Right forelimb (tissue), 1 donor: ENCODE measurements at regions not wholly inside any gene's neighbourhood (a gene's known extent, or its start where the extent isn't known, plus 50 kb on each side); places are given as distances from the start of the nearest gene placed in this dataset.

ENCODE experiments used
- DNase-seq: peaks from one replicate; pipeline ENCODE4 v3.0.0-alpha.2; 2018

- no peak for DNase-seq
These were observed 465.3 kb downstream of the RWDD3 start for GRCh38 chr1:95699149-95699953.

DNA sequence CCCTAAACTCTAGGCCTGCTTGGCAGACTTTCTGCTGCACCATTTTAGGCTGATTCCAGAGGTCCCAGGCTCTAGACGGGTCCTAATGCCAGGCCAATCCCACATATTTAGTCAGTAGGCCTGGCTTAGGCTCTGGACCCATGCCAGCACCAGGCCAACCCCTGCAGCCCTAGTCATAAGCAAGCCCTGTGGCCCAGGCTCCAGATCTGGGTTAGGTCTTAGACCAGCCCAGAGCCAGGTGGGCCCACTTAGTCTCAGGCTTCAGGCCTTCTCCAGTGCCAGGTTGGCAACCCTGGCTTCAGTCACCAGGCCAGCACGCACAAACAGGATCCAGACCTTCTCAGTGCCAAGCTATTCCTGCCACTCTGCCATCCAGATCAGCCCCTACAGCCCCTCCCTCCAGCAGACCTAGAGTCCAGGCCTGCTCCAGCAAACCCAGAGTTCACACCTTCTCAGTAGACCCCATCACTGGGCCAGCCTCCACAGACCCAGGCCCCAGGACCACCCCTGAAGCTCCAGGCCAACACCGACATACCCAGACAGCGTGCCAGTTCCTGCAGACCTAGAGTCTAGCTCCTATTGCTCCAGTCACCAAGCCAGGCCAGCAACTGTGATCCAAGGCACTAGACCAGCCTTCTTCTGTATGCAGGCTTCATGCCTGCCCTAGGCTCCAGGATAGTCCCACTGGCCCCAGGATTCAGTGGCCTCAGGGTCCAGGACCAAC, 467.6 kb downstream of the RWDD3 start:
- DNase-seq, result no peak

DNA sequence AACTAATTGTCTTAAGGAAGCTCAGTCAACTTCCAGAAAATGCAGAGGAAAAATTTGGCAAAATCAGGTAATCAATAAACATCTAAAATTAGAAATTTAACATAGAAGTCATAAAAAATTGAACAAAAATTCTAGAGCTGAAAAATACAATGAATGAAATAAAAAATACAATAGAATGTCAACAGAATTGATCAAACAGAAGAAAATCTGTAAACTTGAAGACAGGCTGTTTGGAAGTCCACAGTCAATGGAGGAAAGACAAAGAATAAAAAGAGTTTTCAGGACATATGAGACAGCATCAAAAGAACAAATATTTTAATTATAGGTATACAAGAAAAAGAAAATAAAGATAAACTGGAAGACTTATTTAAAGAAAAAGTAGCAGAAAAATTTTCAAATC, 469.0 kb downstream of the RWDD3 start:
- DNase-seq, result no peak

DNA sequence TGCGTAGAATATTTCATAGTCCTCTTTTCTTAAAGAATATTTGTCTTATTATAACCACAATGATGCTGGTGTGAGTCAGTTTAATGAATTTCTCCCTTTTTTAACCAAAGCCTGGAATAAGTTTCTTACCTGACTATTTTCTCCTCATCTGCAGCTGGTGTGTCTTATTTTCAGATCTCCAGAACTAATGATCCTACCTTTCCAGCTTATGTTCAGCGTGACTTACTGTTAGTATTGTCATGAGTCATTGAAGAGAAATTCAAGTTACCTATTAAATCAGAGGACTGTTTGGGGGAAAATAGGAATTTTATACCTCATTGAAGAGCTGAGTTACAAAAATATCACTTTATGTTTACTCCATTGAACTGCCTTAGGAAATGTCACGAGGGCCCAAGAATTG, 482.1 kb downstream of the RWDD3 start:
- DNase-seq, result no peak

GRCh38 chr1:95716550-95716949, 482.5 kb downstream of the RWDD3 start:
- DNase-seq, result no peak

DNA sequence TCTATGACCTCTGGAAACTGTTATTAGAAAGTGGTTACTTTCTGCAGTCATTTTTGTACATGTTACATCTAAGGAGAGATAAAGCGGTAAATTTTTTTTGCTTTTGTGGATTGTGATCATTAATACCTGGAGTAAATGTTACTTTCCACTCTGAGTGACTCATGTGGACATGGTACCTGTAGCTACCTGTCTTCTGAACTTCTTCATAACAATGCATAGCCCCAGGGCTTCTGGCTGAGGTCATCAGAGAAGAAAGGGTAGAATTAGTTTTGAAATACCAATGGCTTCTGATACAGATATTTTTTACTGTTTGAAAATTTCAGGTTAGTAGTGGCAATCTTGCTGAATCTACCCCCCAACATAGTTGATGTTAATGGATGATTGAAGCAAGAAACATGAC, 489.3 kb downstream of the RWDD3 start:
- DNase-seq, result no peak

- no peak for DNase-seq
These were observed 494.8 kb downstream of the RWDD3 start for GRCh38 chr1:95728841-95729240.

- no peak for DNase-seq
These were observed 497.0 kb downstream of the RWDD3 start for GRCh38 chr1:95730986-95731385.

GRCh38 chr1:95731466-95731865, 497.5 kb downstream of the RWDD3 start:
- no peak for DNase-seq

- no peak for DNase-seq
These were observed 499.0 kb downstream of the RWDD3 start for GRCh38 chr1:95733031-95733430.

DNA sequence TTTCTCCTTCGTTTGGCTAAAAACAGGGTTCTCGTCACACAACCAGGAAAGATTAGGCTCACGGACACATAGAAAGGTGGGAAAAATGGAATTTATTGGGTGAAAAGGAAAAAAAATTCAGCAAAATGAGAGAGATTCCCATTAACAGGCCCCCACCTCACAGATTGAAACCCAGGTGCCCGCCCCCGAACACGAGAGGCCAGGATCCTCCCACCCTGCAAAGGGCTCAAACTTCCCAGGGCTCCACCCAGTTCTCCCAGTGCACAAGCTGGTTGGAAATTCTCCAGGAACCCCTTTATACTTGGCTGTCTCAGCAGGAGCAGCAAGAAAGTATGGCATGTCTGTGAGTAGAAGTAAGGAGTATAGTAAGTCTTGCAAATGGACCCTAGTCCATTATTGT, 499.7 kb downstream of the RWDD3 start:
- DNase-seq, result no peak

GRCh38 chr1:95734560-95734959, 500.6 kb downstream of the RWDD3 start:
- DNase-seq, result no peak

GRCh38 chr1:95742591-95743089, 508.6 kb downstream of the RWDD3 start:
- no peak for DNase-seq

DNA sequence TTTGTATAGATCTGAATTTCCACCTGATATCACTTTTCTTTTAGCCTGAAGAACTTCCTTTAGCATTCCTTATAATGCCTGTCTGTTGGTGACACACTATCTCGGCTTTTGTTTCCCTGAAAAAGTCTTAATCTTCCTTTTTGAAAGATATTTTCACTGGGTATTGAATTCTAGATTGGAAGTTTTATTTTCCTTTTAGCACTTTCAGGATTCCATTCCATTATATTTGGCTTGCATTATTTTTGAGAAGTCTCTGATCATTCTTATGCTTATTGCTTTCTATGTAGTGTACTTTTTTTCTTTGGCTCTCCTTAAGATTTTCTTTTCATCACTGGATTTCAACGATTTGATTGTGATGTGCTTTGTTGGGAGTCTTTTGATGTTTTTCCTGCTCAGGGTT, 510.7 kb downstream of the RWDD3 start:
- no peak for DNase-seq

DNA sequence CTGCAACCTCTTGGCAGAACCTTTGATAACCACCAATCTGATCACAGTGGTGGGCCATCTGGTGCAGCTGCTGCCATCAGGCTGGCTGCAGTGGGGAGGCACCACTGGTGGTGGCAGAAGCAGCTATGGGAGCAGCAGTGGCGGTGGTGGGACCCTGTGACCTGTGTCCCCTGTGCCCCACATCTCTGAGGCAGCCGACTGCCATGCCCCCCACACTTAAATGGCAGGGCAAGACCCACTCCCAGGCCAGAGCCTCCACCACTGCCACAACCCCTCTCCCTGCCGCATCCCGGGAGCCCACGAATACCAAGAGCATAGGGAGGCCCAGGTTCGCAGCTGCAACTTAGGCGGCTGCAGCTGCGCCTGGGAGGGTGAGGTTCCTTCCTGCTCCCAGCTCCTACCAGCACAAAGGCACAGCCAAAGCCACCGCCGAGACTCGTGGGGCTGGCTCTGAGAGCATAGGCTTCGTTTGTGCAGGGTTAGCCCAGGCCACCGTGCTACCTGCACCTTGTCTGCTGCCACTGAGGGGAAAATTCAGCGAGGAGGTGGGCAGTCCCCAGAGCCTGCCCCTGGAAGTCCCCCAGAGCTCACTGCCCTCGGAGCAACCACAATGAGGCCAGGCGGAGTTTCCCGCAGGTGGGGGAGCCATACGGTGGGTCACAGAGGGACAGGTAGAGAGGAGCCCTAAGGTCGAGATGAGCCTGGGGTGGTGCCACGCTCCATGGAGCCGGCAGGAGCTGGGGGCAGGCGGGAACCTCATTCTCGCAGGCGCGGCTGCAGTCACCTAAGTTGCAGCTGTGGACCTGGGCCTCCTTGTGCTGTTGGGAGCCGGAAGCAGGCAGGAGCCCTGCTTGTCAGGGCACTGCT, 518.7 kb downstream of the RWDD3 start:
- no peak for DNase-seq

GRCh38 chr1:95753382-95754016, 519.5 kb downstream of the RWDD3 start:
- no peak for DNase-seq

DNA sequence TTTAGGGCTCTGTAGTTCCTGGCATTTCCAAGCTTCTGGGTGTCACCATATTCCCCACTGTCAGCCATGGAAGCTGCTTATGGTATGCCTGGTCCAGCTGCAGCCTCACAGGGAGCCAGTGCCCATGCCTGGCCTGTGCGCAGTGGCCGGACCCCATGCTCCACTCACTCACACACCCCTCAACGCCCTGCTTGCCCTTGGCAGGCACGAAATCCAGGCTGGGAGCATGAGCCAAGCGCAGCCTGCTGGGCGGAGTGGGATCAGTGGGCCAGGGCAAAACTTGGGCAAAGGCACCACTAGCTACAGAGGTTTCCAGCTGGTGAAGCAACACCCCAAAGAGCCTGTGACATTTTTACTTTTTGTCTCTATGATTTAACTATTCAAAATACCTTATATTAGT, 520.4 kb downstream of the RWDD3 start:
- DNase-seq, result no peak

DNA sequence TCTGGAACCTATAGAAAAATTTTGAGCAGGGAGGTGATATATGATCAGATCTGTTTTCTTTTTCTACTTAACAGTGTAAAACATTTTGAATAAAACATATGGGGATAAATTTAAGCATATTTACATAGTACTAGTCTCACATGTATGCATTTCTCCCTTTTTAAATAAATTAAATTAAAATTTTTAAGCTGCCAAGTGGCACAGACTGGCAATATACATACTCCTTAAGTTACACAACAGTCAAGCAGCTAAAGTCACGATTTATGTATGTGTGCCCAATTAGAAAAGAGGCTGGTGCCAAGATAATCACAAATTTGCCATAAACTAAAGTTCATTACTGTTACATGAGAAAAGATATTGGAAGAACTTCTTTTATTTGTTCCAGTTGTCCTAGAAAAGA, 532.0 kb downstream of the RWDD3 start:
- DNase-seq, result no peak

DNA sequence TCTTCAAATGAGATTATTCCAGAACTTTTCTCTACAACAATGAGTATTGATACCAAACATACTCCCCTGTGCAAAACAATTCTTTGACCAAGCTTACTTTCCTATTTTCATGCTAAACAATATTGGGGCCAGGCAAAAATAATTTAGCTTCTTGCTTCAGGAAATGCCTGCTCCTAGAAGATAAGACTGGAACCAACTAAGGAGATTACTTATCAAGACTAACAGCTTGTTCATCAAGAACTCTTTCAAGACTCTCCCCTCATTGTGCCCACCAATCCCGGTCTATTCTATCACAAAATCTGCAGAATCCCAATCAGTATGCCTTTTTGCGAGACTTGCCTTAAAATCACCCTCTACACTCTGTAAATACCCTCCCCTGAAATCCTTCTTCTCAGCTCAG, 536.6 kb downstream of the RWDD3 start:
- DNase-seq, result no peak

GRCh38 chr1:95778217-95778616, 544.2 kb downstream of the RWDD3 start:
- DNase-seq, result no peak

GRCh38 chr1:95780836-95781235, 546.8 kb downstream of the RWDD3 start:
- DNase-seq, result no peak

- no peak for DNase-seq
These were observed 556.1 kb downstream of the RWDD3 start for GRCh38 chr1:95790136-95790535.

GRCh38 chr1:95793893-95794292, 559.9 kb downstream of the RWDD3 start:
- no peak for DNase-seq
